ENCODE measurements at regions not wholly inside any gene's neighbourhood (a gene's known extent, or its start where the extent isn't known, plus 50 kb on each side); places are given as distances from the start of the nearest gene placed in this dataset.
"Not testable (repeated sequence)": the region's sequence is repeated elsewhere in the genome, so short reads cannot be mapped to it uniquely, and the experiment has no call there.

DNA sequence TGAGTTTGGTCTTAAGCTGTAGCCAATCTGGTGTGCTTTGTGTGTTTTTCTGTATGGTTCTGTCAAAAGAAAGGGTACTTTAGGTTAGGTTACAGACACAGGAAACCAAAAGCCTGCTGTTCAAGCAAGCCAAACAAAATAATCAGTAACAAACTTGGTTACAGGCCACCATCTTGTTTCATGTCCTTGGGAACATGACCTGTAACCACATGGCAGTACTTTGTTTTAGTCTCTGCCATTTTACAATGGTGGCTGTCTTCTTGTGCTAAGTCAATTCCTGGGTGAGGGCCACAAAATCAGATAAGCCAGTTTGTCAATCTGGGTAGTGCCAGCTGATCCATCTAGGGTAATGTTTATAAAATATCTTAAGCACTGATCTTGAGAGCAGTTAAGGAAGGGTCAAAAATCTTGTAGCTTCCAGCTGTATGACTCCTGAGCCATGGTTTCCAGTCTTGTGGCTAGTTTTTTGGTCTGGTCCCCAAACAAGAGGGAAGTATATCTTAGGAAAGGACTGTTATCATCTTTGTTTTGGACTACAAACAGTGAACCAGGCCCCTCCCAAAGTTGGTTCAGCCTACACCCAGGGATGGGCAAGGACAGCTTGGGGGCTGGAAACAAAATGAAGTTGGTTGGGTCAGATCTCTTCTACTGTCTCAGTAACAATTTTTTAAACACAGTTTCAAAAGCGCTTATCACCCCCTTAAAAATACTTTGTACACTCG, 90.0 kb downstream of the IGLL5 start:
- no peak for DNase-seq (ENCODE audit: low read depth)

DNA sequence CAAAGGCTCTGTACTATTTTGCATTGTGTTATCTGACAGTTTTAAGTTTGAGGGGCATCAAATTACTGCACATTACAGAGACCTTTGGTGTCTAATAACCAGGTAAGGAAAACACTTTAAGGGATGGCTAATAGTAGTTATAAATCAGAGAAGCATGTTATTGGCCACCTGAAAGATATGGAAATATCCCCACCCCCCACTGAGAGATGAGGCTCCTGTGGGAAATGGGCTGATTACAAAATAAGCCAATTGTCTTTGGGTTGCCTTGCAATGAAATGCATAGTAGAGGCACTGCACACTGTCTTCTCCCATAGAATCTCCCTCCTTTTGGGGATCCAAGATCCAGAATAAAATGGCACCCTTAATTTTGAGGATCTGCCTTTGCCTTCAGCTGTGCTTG, 91.0 kb downstream of the IGLL5 start:
- DNase-seq (ENCODE audit: low read depth) = no peak

- no peak for DNase-seq (ENCODE audit: low read depth)
Observed at GRCh38 chr22:22979121-22979724, 91.1 kb upstream of the GNAZ start.

- DNase-seq (ENCODE audit: low read depth) = no peak
Observed at GRCh38 chr22:22979954-22980353, 90.4 kb upstream of the GNAZ start.

- no peak for DNase-seq (ENCODE audit: low read depth)
Observed at GRCh38 chr22:22981670-22982571, 88.4 kb upstream of the GNAZ start.

DNA sequence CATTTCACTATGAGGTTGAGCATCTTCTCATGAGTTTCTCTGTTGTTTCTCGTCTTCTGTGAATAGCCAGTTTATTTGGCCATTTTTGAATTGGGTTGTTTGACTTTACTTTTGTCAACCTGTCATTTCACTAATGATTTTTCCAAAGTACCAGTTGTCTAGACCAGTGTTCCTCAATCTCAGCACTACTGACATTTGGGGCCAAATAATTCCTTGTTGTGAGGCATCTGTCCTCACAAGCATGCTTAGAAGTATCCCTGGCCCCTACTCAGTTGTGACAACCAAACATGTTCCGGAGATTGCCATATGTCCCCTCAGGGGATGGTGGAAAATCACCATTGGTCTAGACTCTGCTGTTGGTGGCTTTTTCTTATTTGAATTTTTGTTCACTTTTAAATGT, 87.7 kb upstream of the GNAZ start:
- DNase-seq (ENCODE audit: low read depth) = no peak

- DNase-seq (ENCODE audit: low read depth) = no peak
Observed at GRCh38 chr22:22983123-22983522, 87.2 kb upstream of the GNAZ start.

GRCh38 chr22:22983816-22984215, 86.5 kb upstream of the GNAZ start:
- no peak for DNase-seq (ENCODE audit: low read depth)

DNA sequence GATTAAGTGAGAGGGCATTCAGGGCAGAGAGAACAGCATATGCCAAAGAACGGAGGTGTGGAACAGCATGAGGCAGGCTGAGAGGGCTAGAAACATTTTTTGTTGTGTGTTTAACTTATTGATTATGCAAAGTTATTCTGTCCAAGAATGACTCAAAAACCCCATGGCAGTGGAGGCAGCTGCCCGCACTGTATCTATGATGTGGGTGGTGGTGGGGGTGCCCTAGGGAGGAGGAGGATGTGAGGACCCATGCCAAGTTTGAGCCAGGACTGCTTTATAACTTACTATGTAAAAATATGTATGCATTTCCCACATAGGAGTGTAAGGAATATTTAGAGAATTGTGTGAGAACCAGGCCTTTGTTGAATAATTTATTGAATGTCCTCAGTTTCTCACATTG, 85.4 kb upstream of the GNAZ start:
- no peak for DNase-seq (ENCODE audit: low read depth)

- no peak for DNase-seq (ENCODE audit: low read depth)
Observed at GRCh38 chr22:22986008-22986407, 84.3 kb upstream of the GNAZ start.

DNA sequence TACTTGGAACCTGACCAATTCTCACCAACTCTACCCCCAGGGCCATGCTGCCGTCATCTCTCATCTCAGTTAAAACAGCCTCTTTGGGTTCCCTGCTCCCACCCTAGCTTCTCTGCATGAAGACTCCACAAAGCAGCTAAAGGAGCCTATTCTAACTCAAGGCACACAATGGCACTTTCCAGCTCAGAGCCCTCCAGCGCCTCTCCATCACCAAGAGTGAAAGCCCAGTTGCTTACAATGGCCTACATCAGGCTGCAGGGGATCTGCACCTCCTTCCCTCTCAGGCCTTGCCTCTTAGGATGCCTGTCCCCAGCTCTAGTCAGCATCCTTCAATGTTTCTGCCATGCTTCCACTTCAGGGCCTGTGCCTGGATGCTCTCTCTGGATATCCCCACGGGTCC, 83.7 kb upstream of the GNAZ start:
- DNase-seq (ENCODE audit: low read depth) = no peak

- DNase-seq (ENCODE audit: low read depth) = no peak
Observed at GRCh38 chr22:22988150-22988549, 82.2 kb upstream of the GNAZ start.

GRCh38 chr22:22988785-22989184, 81.5 kb upstream of the GNAZ start:
- DNase-seq (ENCODE audit: low read depth) = no peak

- DNase-seq (ENCODE audit: low read depth) = no peak
Observed at GRCh38 chr22:22989856-22990255, 80.5 kb upstream of the GNAZ start.

- DNase-seq (ENCODE audit: low read depth) = not testable (repeated sequence)
Observed at GRCh38 chr22:22990711-22991505, 79.4 kb upstream of the GNAZ start.

GRCh38 chr22:22992474-22992873, 77.8 kb upstream of the GNAZ start:
- no peak for DNase-seq (ENCODE audit: low read depth)

DNA sequence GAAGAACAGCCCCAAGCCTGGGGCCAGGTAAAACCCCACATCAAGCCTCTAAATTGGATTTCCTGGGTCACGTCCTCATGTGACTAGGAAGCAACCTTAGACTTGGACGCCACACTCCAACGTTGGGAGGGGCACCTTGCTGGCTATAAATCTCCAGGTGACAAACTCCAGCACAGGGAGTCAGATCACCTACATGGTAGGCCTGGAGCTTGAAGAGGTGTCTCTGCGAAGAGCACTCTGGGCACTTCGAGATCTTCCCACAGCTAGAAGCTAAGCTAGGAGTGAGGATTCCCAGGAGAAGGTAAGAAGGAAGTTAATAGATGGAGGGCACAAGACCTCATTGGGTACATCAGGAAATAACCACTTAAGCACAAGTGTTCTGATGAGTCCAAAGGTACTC, 77.1 kb upstream of the GNAZ start:
- no peak for DNase-seq (ENCODE audit: low read depth)

GRCh38 chr22:22995166-22995565, 75.2 kb upstream of the GNAZ start:
- DNase-seq (ENCODE audit: low read depth) = no peak

DNA sequence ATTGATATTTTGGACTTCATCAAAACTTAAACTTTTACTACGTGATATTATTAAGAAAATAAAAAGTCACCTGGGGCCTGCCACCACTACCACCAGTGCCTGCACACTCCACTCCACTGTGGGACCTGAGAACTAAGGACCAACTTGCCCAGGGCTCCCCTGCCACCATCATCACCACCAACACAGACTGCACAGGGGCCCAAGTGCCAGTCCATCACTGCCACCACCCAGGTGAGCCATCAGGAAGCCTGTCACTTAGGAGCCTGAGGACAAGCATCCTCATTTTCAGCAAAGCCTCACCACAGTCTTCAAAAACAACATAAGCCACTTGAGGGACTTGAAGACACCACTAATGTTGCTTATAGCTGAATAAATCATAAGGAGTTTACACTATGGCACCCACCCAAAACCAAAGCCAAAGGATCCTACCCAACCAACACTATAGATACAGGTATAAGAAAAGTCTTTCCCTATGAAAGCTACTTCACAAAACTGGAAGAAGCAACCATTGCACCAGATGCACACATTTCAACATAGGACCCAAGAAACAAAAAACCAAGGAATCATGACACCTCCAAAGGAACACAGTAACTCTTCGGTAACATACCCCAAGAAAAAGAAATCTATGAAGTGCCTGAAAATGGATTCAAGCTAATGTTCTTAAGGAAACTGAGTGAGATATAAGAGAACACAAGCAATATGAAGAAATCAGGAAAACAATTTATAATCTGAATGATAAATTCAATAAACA, 73.6 kb upstream of the GNAZ start:
- no peak for DNase-seq (ENCODE audit: low read depth)

GRCh38 chr22:22997262-22997898, 72.9 kb upstream of the GNAZ start:
- no peak for DNase-seq (ENCODE audit: low read depth)

DNA sequence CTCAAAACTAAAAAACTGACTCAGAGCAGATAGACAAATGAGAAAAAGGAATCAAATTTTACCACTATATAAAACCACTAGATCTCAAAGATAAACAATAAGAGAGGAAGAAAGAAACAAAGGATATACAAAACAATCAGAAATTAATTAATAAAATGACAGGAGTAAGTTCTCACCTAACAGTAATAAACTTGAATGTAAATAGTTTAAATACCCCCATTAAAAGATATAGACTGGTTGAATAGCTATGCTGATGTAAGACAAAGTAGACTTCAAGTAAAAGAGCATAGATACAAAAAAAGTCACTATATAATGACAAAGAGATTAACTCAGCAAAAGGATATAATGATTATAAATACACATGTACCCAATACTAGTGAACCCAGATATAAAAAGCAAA, 72.3 kb upstream of the GNAZ start:
- DNase-seq (ENCODE audit: low read depth) = no peak
